DND-41 (cell line): ENCODE measurements at regions not wholly inside any gene's neighbourhood (a gene's known extent, or its start where the extent isn't known, plus 50 kb on each side); places are given as distances from the start of the nearest gene placed in this dataset.

Experiments
- ATAC-seq: fragments of 200-7000 bp; cut with Tn5 transposase; 3 replicates; pipeline ENCODE4 v1.9.1; 2021; ENCODE audit warnings: low read depth; ENCODE audit not compliant: insufficient read depth
- DNase-seq: peaks from one replicate; pipeline ENCODE4 v3.0.0-alpha.2; 2020
- H2AFZ ChIP-seq: 2 replicates; pipeline ENCODE4 v1.6.0; 2012; ENCODE audit warnings: low read depth, low read length
- H3K27ac ChIP-seq: 2 replicates; pipeline ENCODE4 v1.5.1; 2012; ENCODE audit warnings: low read length, inconsistent platforms
- H3K27me3 ChIP-seq: fragments of 200-600 bp; sonication (generic); 2 replicates; pipeline ENCODE4 v1.6.0; 2012; ENCODE audit warnings: low read length, mild to moderate bottlenecking, inconsistent platforms; ENCODE audit not compliant: insufficient read depth, poor library complexity
- H3K36me3 ChIP-seq: 2 replicates; pipeline ENCODE4 v1.5.1; 2012; ENCODE audit warnings: low read length, inconsistent platforms; ENCODE audit not compliant: insufficient read depth
- H3K4me1 ChIP-seq: 2 replicates; pipeline ENCODE4 v1.5.1; 2012; ENCODE audit warnings: mild to moderate bottlenecking, low read length; ENCODE audit not compliant: insufficient read depth
- H3K4me2 ChIP-seq: 2 replicates; pipeline ENCODE4 v1.6.0; 2012; ENCODE audit warnings: mild to moderate bottlenecking, moderate library complexity, low read length, inconsistent platforms; ENCODE audit not compliant: insufficient read depth
- H3K4me3 ChIP-seq, 2 experiments: fragments of 200-600 bp in 1 of 2; shearing (Covaris generic) in 1 of 2; 2 replicates each; pipeline ENCODE4 v1.5.1; 2012 to 2016; ENCODE audit warnings: inconsistent platforms in 2 of 2, low read length in 2 of 2, mild to moderate bottlenecking in 2 of 2, low read depth in 1 of 2, moderate library complexity in 1 of 2
- H3K79me2 ChIP-seq: 2 replicates; pipeline ENCODE4 v1.6.0; 2012; ENCODE audit warnings: low read length, inconsistent platforms; ENCODE audit not compliant: insufficient read depth
- H3K9ac ChIP-seq: 2 replicates; pipeline ENCODE4 v1.6.0; 2012; ENCODE audit warnings: low read depth, mild to moderate bottlenecking, inconsistent platforms, low read length, moderate library complexity
- H3K9me3 ChIP-seq: 2 replicates; pipeline ENCODE4 v1.5.1; 2012; ENCODE audit warnings: low read length, moderate library complexity, mild to moderate bottlenecking, inconsistent platforms; ENCODE audit not compliant: insufficient read depth, severe bottlenecking
- H4K20me1 ChIP-seq: 2 replicates; pipeline ENCODE4 v1.6.0; 2012; ENCODE audit warnings: low read length; ENCODE audit not compliant: insufficient read depth
- CTCF ChIP-seq: IDR thresholded peaks from 2 replicates; pipeline ENCODE4 v1.5.1; 2012; ENCODE audit warnings: borderline replicate concordance, low read length, moderate library complexity, mild to moderate bottlenecking; ENCODE audit not compliant: poor library complexity, severe bottlenecking; ENCODE audit errors: extremely low read depth
- EZH2 ChIP-seq: IDR thresholded peaks from 3 replicates; pipeline ENCODE4 v1.6.1; 2012; ENCODE audit warnings: borderline replicate concordance, low read depth, mild to moderate bottlenecking, moderate library complexity, low read length, inconsistent platforms; ENCODE audit not compliant: severe bottlenecking

DNA sequence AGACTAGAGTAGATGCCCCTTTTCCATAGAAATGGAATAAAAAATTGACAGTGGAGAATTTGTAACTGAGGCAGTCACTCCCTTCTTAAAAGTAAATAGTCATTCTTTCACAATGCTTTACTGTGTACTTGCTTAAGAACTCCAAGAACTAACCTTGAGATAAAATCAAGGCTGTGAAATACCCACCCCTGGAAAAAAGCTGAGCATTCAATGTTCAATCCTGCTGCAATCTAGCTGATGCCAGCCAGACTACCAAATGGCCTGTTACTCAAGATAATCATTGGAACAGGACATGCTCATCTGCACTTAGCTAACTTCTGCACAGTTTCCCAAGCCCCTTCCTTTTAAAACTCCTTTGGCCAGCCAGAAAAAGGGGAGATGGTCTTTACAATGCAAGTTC, 367.4 kb upstream of the GULP1 start:
- Histone ChIP-seq H3K9me3 (no peaks in the 10 kb centered on the region), H2AFZ (no peak overlapping the region), H3K4me3 (no peak overlapping the region), H3K9ac (no peak overlapping the region), H3K27ac (no peak overlapping the region), H3K36me3 (no peaks in the 10 kb centered on the region), H3K4me1 (no peaks in the 10 kb centered on the region), H3K4me2 (no peak overlapping the region), H3K79me2 (no peaks in the 10 kb centered on the region), H4K20me1 (no peaks in the 10 kb centered on the region), H3K27me3 (no peaks in the 10 kb centered on the region)
- TF ChIP-seq EZH2 (no peak), CTCF (no peak)
- ATAC-seq: no peak
- no peak for DNase-seq

DNA sequence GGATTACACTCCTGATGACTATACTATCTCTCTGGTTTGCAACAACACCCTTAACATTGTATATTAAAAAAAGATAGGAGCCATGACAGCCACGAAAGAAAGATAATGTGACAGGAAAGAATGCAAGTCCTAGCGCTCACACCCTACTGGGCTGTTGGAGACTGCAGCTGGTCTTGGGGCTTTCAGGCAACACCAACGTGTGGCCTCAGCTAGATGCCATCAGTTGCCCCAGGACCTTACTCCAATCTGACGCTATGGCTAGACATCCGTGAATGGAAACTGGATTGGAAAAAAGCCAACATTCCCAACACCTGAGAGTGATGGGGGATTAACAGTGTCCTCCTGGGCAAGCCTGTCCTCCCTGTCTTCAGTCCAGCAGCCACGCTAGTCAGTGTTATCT, 357.4 kb upstream of the GULP1 start:
- H3K9me3 ChIP-seq: no peaks in the 10 kb centered on the region
- H3K27ac ChIP-seq: no peak overlapping the region
- H3K4me2 ChIP-seq: no peak overlapping the region
- H3K79me2 ChIP-seq: no peaks in the 10 kb centered on the region
- no peak for ATAC-seq
- H3K4me1 ChIP-seq: no peaks in the 10 kb centered on the region
- H3K27me3 ChIP-seq: no peaks in the 10 kb centered on the region
- H3K4me3 ChIP-seq: no peak overlapping the region
- no peak for DNase-seq
- TF ChIP-seq CTCF (no peak), EZH2 (no peak)
- H4K20me1 ChIP-seq: no peaks in the 10 kb centered on the region
- no peak overlapping the region for H3K9ac ChIP-seq
- no peaks in the 10 kb centered on the region for H3K36me3 ChIP-seq
- H2AFZ ChIP-seq: no peak overlapping the region

GRCh38 chr2:187934692-187935091, 357.0 kb upstream of the GULP1 start:
- Histone ChIP-seq H3K27me3 (no peaks in the 10 kb centered on the region), H3K4me3 (no peak overlapping the region), H2AFZ (no peak overlapping the region), H3K9me3 (no peaks in the 10 kb centered on the region), H3K4me1 (no peaks in the 10 kb centered on the region), H3K27ac (no peak overlapping the region), H3K79me2 (no peaks in the 10 kb centered on the region), H3K4me2 (no peak overlapping the region), H3K9ac (no peak overlapping the region), H3K36me3 (no peaks in the 10 kb centered on the region), H4K20me1 (no peaks in the 10 kb centered on the region)
- TF ChIP-seq CTCF: no peak
- no peak for TF ChIP-seq EZH2
- no peak for DNase-seq
- ATAC-seq: no peak

GRCh38 chr2:187935126-187935525, 356.5 kb upstream of the GULP1 start:
- no peaks in the 10 kb centered on the region for H4K20me1 ChIP-seq
- H3K4me3 ChIP-seq: no peak overlapping the region
- H3K79me2 ChIP-seq: no peaks in the 10 kb centered on the region
- H3K9ac ChIP-seq: no peak overlapping the region
- H3K9me3 ChIP-seq: no peaks in the 10 kb centered on the region
- H3K36me3 ChIP-seq: no peaks in the 10 kb centered on the region
- no peak for TF ChIP-seq EZH2
- TF ChIP-seq CTCF: no peak
- ATAC-seq (no peak), DNase-seq (no peak)
- no peaks in the 10 kb centered on the region for H3K4me1 ChIP-seq
- no peak overlapping the region for H3K4me2 ChIP-seq
- H3K27ac ChIP-seq: no peak overlapping the region
- no peaks in the 10 kb centered on the region for H3K27me3 ChIP-seq
- no peak overlapping the region for H2AFZ ChIP-seq
